ENCODE measurements at regions not wholly inside any gene's neighbourhood (a gene's known extent, or its start where the extent isn't known, plus 50 kb on each side); places are given as distances from the start of the nearest gene placed in this dataset.

- no peak for TF ChIP-seq MAX (IDR thresholded peaks at IDR 0.05)
- TF ChIP-seq ZBTB7A (IDR thresholded peaks at IDR 0.05; ENCODE audit: low read depth): no peak
- TF ChIP-seq YY1 (IDR thresholded peaks at IDR 0.05; ENCODE audit: low read depth): no peak
- TF ChIP-seq FOXM1 (IDR thresholded peaks at IDR 0.05; ENCODE audit: borderline replicate concordance, low read depth): no peak
- no peak for TF ChIP-seq CREB1 (IDR thresholded peaks at IDR 0.05; ENCODE audit: low read depth)
- TF ChIP-seq REST (IDR thresholded peaks at IDR 0.05; ENCODE audit: low read depth): no peak
- no peak for TF ChIP-seq EP300 (IDR thresholded peaks at IDR 0.05; ENCODE audit: borderline replicate concordance)
- TF ChIP-seq TAF1 (IDR thresholded peaks at IDR 0.05; ENCODE audit: low read depth): no peak
- TF ChIP-seq EGR1 (IDR thresholded peaks at IDR 0.05): no peak
- no peak for TF ChIP-seq TEAD4 (IDR thresholded peaks at IDR 0.05)
Observed at GRCh38 chr15:70497661-70498060, 265.7 kb downstream of the UACA start.

Measured in Ishikawa (cell line).